HEK293 (cell line): ENCODE measurements at regions not wholly inside any gene's neighbourhood (a gene's known extent, or its start where the extent isn't known, plus 50 kb on each side); places are given as distances from the start of the nearest gene placed in this dataset.

Source experiments
- CTCF ChIA-PET: fragments of 350-600 bp; formaldehyde crosslinking; extraction: SDS; loops from one replicate; lab custom pipeline; 2021; ENCODE audit warnings: antibody characterized with exemption; lab: Yijun Ruan, JAX
- POLR2A ChIA-PET: fragments of 300-600 bp; formaldehyde crosslinking; extraction: SDS; loops from one replicate; lab custom pipeline; 2020; ENCODE audit warnings: antibody characterized with exemption, inconsistent platforms; lab: Yijun Ruan, JAX
- H3K27ac ChIP-seq: fragments of 200-500 bp; sonication (Bioruptor generic); 2 replicates; pipeline ENCODE4 v1.5.1; 2014; ENCODE audit warnings: low read depth, low read length, control low read depth, inconsistent platforms; ENCODE audit errors: extremely low read depth
- H3K36me3 ChIP-seq, 2 experiments: fragments of 200-500 bp in 1 of 2; sonication (Bioruptor generic) in 1 of 2; 1 replicate in 1 of 2; 2 replicates in 1 of 2; pipeline ENCODE4 v1.5.1; 2014 to 2017; ENCODE audit warnings: inconsistent platforms in 2 of 2, low read length in 2 of 2; ENCODE audit not compliant: control insufficient read depth in 2 of 2, insufficient read depth in 1 of 2
- H3K4me1 ChIP-seq: fragments of 200-500 bp; sonication (Bioruptor generic); 2 replicates; pipeline ENCODE4 v1.5.1; 2014; ENCODE audit warnings: mild to moderate bottlenecking, low read length, inconsistent platforms; ENCODE audit not compliant: control insufficient read depth, insufficient read depth
- H3K4me3 ChIP-seq: 2 replicates; pipeline ENCODE4 v1.5.1; 2011; ENCODE audit warnings: low read depth, mild to moderate bottlenecking, control low read depth, low read length, moderate library complexity
- H3K9me3 ChIP-seq: fragments of 200-500 bp; sonication (Bioruptor generic); 2 replicates; pipeline ENCODE4 v1.5.1; 2014; ENCODE audit warnings: low read depth, low read length, inconsistent platforms; ENCODE audit not compliant: control insufficient read depth, insufficient read depth
- BCL11A ChIP-seq: fragments of 450-650 bp; formaldehyde crosslinking; IDR thresholded peaks from 2 replicates; pipeline ENCODE4 v1.5.1; 2016; ENCODE audit warnings: low read depth, missing biosample characterization, missing genetic modification characterization
- HOXA7 ChIP-seq: sonication (generic); formaldehyde crosslinking; IDR thresholded peaks from 2 replicates; pipeline ENCODE4 v1.8.1; 2022; ENCODE audit warnings: missing genetic modification reagents, borderline replicate concordance
- HOXC10 ChIP-seq: sonication (generic); formaldehyde crosslinking; IDR thresholded peaks from 2 replicates; pipeline ENCODE4 v1.8.1; 2023; ENCODE audit warnings: mild to moderate bottlenecking, missing genetic modification reagents
- IKZF3 ChIP-seq: fragments of 450-650 bp; IDR thresholded peaks from 2 replicates; pipeline ENCODE4 v1.5.0; 2018; ENCODE audit warnings: missing biosample characterization, mild to moderate bottlenecking, missing genetic modification characterization, moderate library complexity
- RBAK ChIP-seq: fragments of 450-650 bp; formaldehyde crosslinking; IDR thresholded peaks from 2 replicates; pipeline ENCODE4 v1.5.1; 2016; ENCODE audit warnings: missing biosample characterization, missing genetic modification characterization
- REPIN1 ChIP-seq: fragments of 450-650 bp; formaldehyde crosslinking; IDR thresholded peaks from 2 replicates; pipeline ENCODE4 v1.5.1; 2017; ENCODE audit warnings: missing biosample characterization, missing genetic modification characterization, low read depth
- SCRT2 ChIP-seq: fragments of 450-650 bp; formaldehyde crosslinking; IDR thresholded peaks from 2 replicates; pipeline ENCODE4 v1.5.1; 2016; ENCODE audit warnings: missing biosample characterization, missing genetic modification characterization
- SETDB1 ChIP-seq: IDR thresholded peaks from one replicate; pipeline ENCODE4 v1.6.1; 2017; ENCODE audit warnings: mild to moderate bottlenecking, low read length, moderate library complexity, mixed read lengths; ENCODE audit not compliant: insufficient read length
- SP3 ChIP-seq: fragments of 450-650 bp; formaldehyde crosslinking; IDR thresholded peaks from 2 replicates; pipeline ENCODE4 v1.5.1; 2016; ENCODE audit warnings: missing biosample characterization, missing genetic modification characterization
- TCF7L2 ChIP-seq: IDR thresholded peaks from 2 replicates; pipeline ENCODE4 v1.6.1; 2011; ENCODE audit warnings: low read depth, mild to moderate bottlenecking, inconsistent platforms, low read length, moderate library complexity, borderline replicate concordance
- TRIM28 ChIP-seq: IDR thresholded peaks from 2 replicates; pipeline ENCODE4 v1.6.1; 2011; ENCODE audit warnings: low read length, control low read depth, borderline replicate concordance
- ZBTB17 ChIP-seq: fragments of 450-650 bp; formaldehyde crosslinking; IDR thresholded peaks from 2 replicates; pipeline ENCODE4 v1.5.1; 2016; ENCODE audit warnings: missing biosample characterization, missing genetic modification characterization
- ZBTB8A ChIP-seq: fragments of 450-650 bp; formaldehyde crosslinking; IDR thresholded peaks from 2 replicates; pipeline ENCODE4 v1.5.1; 2016; ENCODE audit warnings: missing biosample characterization, missing genetic modification characterization
- ZNF121 ChIP-seq: fragments of 450-650 bp; formaldehyde crosslinking; IDR thresholded peaks from 2 replicates; pipeline ENCODE4 v1.5.1; 2016; ENCODE audit warnings: missing biosample characterization, missing genetic modification characterization
- ZNF133 ChIP-seq: fragments of 450-650 bp; formaldehyde crosslinking; IDR thresholded peaks from 2 replicates; pipeline ENCODE4 v1.5.1; 2016; ENCODE audit warnings: missing biosample characterization, missing genetic modification characterization
- ZNF211 ChIP-seq: fragments of 450-650 bp; formaldehyde crosslinking; IDR thresholded peaks from 2 replicates; pipeline ENCODE4 v1.5.1; 2016; ENCODE audit warnings: low read depth, missing biosample characterization, missing genetic modification characterization
- ZNF214 ChIP-seq: fragments of 450-650 bp; formaldehyde crosslinking; IDR thresholded peaks from 2 replicates; pipeline ENCODE4 v1.5.1; 2017; ENCODE audit warnings: missing biosample characterization, mild to moderate bottlenecking, missing genetic modification characterization, borderline replicate concordance
- ZNF221 ChIP-seq: fragments of 450-650 bp; formaldehyde crosslinking; IDR thresholded peaks from 2 replicates; pipeline ENCODE4 v1.5.1; 2017; ENCODE audit warnings: missing biosample characterization, missing genetic modification characterization, borderline replicate concordance
- ZNF292 ChIP-seq: fragments of 450-650 bp; formaldehyde crosslinking; IDR thresholded peaks from 2 replicates; pipeline ENCODE4 v1.5.1; 2016; ENCODE audit warnings: low read depth, missing biosample characterization, missing genetic modification characterization, borderline replicate concordance
- ZNF548 ChIP-seq: fragments of 450-650 bp; formaldehyde crosslinking; IDR thresholded peaks from 2 replicates; pipeline ENCODE4 v1.5.1; 2016; ENCODE audit warnings: missing biosample characterization, missing genetic modification characterization
- ZNF623 ChIP-seq: fragments of 450-650 bp; formaldehyde crosslinking; IDR thresholded peaks from 2 replicates; pipeline ENCODE4 v1.5.1; 2016; ENCODE audit warnings: missing biosample characterization, missing genetic modification characterization
- ZNF654 ChIP-seq: fragments of 450-650 bp; formaldehyde crosslinking; IDR thresholded peaks from 2 replicates; pipeline ENCODE4 v1.5.1; 2016; ENCODE audit warnings: low read depth, missing biosample characterization, missing genetic modification characterization
- ZNF658 ChIP-seq: fragments of 450-650 bp; formaldehyde crosslinking; IDR thresholded peaks from 2 replicates; pipeline ENCODE4; 2016; ENCODE audit warnings: missing biosample characterization, missing genetic modification characterization
- ZNF664 ChIP-seq: fragments of 450-650 bp; formaldehyde crosslinking; IDR thresholded peaks from 2 replicates; pipeline ENCODE4 v1.5.1; 2016; ENCODE audit warnings: missing biosample characterization, missing genetic modification characterization
- ZNF701 ChIP-seq: fragments of 450-650 bp; formaldehyde crosslinking; IDR thresholded peaks from 2 replicates; pipeline ENCODE4 v1.5.1; 2016; ENCODE audit warnings: missing biosample characterization, missing genetic modification characterization
- ZNF776 ChIP-seq: fragments of 450-650 bp; formaldehyde crosslinking; IDR thresholded peaks from 2 replicates; pipeline ENCODE4 v1.5.0; 2017; ENCODE audit warnings: missing biosample characterization, missing genetic modification characterization, borderline replicate concordance
- ZNF791 ChIP-seq: fragments of 450-650 bp; formaldehyde crosslinking; IDR thresholded peaks from 2 replicates; pipeline ENCODE4 v1.5.1; 2016; ENCODE audit warnings: missing biosample characterization, missing genetic modification characterization
- TF ChIP-seq, protein P1 (sequence below): fragments of 450-650 bp; formaldehyde crosslinking; IDR thresholded peaks from 2 replicates; pipeline ENCODE4 v1.5.1; 2017; ENCODE audit warnings: missing biosample characterization, missing genetic modification characterization
- TF ChIP-seq, protein P2 (sequence below): fragments of 450-650 bp; formaldehyde crosslinking; IDR thresholded peaks from 2 replicates; pipeline ENCODE4 v1.5.1; 2016; ENCODE audit warnings: missing biosample characterization, missing genetic modification characterization
- TF ChIP-seq, protein P3 (sequence below): fragments of 450-650 bp; formaldehyde crosslinking; IDR thresholded peaks from 2 replicates; pipeline ENCODE4 v1.5.1; 2016; ENCODE audit warnings: missing biosample characterization, missing genetic modification characterization
- TF ChIP-seq, protein P4 (sequence below): fragments of 450-650 bp; formaldehyde crosslinking; IDR thresholded peaks from 2 replicates; pipeline ENCODE4 v1.5.1; 2016; ENCODE audit warnings: missing biosample characterization, missing genetic modification characterization, borderline replicate concordance

DNA sequence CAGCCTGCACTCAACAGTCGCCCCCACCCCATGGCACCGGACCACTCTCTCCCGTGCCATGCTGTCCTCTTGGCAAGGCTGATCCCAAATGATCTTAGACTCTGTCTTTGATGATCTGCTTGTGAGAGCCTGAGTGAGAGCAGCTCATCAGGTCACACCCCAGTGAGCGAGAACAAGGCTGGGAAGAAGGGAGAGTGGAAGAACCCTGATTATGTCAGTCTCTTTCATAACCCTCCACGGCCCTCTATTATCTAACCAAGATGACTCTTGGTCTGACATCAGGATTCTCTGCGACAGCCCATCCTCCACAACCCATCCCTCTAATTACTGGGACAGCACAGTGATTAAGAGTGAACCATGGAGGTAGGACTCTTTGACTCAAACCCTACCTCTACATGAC lies 53.1 kb upstream of the C7orf33 start:
- no peaks in the 10 kb centered on the region for H3K36me3 ChIP-seq
- no peak overlapping the region for H3K27ac ChIP-seq
- no peaks in the 10 kb centered on the region for H3K4me1 ChIP-seq
- POLR2A ChIA-PET = no interaction called here
- H3K9me3 ChIP-seq = no peaks in the 10 kb centered on the region
- no peak for TF ChIP-seq ZNF776 (tag by site-specific recombination)
- TF ChIP-seq ZNF791 = no peak
- no peak for TF ChIP-seq TCF7L2
- no peak for TF ChIP-seq ZNF211 (tag by site-specific recombination)
- no peak for TF ChIP-seq ZBTB17
- TF ChIP-seq SETDB1 = no peak
- TF ChIP-seq ZNF214 (tag by site-specific recombination) = no peak
- TF ChIP-seq SCRT2 = no peak
- no peak for TF ChIP-seq HOXA7 (CRISPR knock-in tag)
- TF ChIP-seq REPIN1 (tag by site-specific recombination) = no peak
- TF ChIP-seq ZNF701 (tag by site-specific recombination) = no peak
- no peak for TF ChIP-seq ZNF654 (tag by site-specific recombination)
- no peak for TF ChIP-seq ZNF221 (tag by site-specific recombination)
- no peak for TF ChIP-seq ZNF623 (tag by site-specific recombination)
- TF ChIP-seq ZNF292 (tag by site-specific recombination) = no peak
- TF ChIP-seq, protein P1, sequence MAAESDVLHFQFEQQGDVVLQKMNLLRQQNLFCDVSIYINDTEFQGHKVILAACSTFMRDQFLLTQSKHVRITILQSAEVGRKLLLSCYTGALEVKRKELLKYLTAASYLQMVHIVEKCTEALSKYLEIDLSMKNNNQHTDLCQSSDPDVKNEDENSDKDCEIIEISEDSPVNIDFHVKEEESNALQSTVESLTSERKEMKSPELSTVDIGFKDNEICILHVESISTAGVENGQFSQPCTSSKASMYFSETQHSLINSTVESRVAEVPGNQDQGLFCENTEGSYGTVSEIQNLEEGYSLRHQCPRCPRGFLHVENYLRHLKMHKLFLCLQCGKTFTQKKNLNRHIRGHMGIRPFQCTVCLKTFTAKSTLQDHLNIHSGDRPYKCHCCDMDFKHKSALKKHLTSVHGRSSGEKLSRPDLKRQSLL (tag by site-specific recombination) = no peak
- TF ChIP-seq, protein P2, sequence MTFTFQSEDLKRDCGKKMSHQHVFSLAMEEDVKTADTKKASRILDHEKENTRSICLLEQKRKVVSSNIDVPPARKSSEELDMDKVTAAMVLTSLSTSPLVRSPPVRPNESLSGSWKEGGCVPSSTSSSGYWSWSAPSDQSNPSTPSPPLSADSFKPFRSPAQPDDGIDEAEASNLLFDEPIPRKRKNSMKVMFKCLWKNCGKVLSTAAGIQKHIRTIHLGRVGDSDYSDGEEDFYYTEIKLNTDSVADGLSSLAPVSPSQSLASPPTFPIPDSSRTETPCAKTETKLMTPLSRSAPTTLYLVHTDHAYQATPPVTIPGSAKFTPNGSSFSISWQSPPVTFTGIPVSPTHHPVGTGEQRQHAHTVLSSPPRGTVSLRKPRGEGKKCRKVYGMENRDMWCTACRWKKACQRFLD (tag by site-specific recombination) = no peak
- no peak for TF ChIP-seq HOXC10
- TF ChIP-seq, protein P3, sequence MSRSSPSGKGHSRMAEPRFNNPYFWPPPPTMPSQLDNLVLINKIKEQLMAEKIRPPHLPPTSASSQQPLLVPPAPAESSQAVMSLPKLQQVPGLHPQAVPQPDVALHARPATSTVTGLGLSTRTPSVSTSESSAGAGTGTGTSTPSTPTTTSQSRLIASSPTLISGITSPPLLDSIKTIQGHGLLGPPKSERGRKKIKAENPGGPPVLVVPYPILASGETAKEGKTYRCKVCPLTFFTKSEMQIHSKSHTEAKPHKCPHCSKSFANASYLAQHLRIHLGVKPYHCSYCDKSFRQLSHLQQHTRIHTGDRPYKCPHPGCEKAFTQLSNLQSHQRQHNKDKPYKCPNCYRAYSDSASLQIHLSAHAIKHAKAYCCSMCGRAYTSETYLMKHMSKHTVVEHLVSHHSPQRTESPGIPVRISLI = no peak
- no peak for TF ChIP-seq SP3 (tag by site-specific recombination)
- H3K4me3 ChIP-seq = no peak overlapping the region
- CTCF ChIA-PET = no interaction called here

DNA sequence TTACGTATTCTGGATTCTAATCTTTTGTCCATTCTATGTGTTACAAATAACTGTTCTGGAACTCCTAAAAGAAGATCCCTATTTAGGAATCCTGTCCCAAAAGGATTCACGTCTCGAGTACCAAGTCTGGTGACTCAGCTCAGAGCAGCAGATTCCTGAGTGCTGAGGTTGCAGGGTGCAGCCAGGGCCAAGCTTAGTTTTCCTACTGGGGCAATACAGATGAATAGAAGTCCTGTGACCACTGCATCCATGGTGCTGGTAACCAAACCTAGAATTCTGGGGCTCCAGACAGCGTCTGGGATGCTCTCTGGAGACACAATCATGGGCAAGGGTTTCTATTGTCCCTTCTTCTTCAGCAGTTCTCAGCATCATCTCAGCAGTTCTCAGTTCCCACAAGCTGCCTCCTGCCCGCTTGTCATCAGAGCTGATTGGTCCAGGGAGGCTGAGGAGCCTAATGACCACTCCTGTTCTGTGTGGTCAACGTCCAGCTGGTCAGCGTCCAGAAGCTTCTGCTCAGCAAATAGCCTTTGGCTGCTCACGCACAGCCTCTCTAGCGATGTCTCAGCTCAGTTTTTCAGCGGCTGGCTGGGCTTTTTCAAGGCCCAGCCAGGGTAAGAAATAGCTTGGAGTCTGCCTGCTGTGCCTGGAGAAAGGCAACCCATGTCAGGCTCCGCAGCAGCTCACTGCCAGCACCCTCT lies 50.4 kb upstream of the C7orf33 start:
- ChIA-PET POLR2A (no interaction called here), CTCF (interaction anchor here (0.6 kb wide), 1 partner anchor 37 kb away, joined by 3 read pairs; no protein-coding TSS in a partner anchor)
- Histone ChIP-seq H3K4me1 (no peaks in the 10 kb centered on the region), H3K4me3 (no peak overlapping the region), H3K27ac (no peak overlapping the region), H3K36me3 (no peaks in the 10 kb centered on the region), H3K9me3 (no peaks in the 10 kb centered on the region)
- TF ChIP-seq RBAK (tag by site-specific recombination) (no peak), ZNF658 (tag by site-specific recombination) (no peak), TCF7L2 (no peak), ZNF664 (tag by site-specific recombination) (no peak), BCL11A (no peak), HOXA7 (CRISPR knock-in tag) (no peak), ZNF133 (no peak), ZBTB8A (no peak), TRIM28 (no peak), ZNF121 (tag by site-specific recombination) (no peak), ZNF211 (tag by site-specific recombination) (no peak), IKZF3 (no peak), ZNF548 (tag by site-specific recombination) (no peak)
- TF ChIP-seq, protein P4, sequence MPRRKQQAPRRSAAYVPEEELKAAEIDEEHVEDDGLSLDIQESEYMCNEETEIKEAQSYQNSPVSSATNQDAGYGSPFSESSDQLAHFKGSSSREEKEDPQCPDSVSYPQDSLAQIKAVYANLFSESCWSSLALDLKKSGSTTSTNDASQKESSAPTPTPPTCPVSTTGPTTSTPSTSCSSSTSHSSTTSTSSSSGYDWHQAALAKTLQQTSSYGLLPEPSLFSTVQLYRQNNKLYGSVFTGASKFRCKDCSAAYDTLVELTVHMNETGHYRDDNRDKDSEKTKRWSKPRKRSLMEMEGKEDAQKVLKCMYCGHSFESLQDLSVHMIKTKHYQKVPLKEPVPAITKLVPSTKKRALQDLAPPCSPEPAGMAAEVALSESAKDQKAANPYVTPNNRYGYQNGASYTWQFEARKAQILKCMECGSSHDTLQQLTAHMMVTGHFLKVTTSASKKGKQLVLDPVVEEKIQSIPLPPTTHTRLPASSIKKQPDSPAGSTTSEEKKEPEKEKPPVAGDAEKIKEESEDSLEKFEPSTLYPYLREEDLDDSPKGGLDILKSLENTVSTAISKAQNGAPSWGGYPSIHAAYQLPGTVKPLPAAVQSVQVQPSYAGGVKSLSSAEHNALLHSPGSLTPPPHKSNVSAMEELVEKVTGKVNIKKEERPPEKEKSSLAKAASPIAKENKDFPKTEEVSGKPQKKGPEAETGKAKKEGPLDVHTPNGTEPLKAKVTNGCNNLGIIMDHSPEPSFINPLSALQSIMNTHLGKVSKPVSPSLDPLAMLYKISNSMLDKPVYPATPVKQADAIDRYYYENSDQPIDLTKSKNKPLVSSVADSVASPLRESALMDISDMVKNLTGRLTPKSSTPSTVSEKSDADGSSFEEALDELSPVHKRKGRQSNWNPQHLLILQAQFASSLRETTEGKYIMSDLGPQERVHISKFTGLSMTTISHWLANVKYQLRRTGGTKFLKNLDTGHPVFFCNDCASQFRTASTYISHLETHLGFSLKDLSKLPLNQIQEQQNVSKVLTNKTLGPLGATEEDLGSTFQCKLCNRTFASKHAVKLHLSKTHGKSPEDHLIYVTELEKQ (tag by site-specific recombination) = no peak
